ENCODE measurements at regions not wholly inside any gene's neighbourhood (a gene's known extent, or its start where the extent isn't known, plus 50 kb on each side); places are given as distances from the start of the nearest gene placed in this dataset.

GRCh38 chr3:177550667-177551066, 353.4 kb upstream of the TBL1XR1 start:
- no peak for DNase-seq

GRCh38 chr3:177551431-177551836, 354.2 kb upstream of the TBL1XR1 start:
- DNase-seq = no peak

DNA sequence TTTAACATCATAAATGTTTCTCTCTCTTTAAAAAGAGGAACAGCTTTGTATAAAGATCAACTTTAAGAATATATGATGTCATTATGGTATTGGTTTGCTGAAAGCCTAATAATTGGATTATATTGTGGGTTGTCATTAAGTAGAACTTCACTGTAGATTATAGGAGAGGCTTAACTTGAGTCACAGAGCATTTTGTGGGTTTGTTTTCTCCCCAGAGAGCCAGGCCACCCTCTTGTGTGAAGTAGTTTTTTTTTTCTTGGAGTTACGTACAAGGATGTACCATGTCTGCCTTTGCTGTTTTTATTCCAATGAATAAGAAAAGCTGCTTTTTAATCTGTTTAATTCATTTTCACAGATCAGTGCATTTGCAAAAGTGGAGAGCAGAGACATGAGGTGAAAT, 354.8 kb upstream of the TBL1XR1 start:
- peak in 1 of 2 experiments; percentile 56 for DNase-seq

DNA sequence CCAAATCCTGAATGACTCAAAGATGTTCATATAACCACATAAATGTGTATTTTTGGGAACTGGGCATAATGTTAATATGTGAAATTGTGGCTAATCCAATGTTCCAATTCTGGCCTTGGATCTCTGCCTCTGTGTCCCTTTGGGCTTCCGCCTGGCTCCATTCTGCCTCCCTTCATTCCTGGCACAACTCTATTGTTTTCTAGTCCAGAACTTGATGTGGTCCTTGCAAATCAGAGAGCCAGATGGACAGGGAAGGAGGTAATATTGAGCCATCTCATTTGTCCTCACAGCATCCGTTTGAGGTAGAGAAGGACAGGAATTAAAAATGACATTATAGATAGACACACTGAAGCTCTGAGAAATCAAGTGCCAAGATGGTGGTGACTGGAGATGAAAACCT, 355.7 kb upstream of the TBL1XR1 start:
- no peak for DNase-seq

DNA sequence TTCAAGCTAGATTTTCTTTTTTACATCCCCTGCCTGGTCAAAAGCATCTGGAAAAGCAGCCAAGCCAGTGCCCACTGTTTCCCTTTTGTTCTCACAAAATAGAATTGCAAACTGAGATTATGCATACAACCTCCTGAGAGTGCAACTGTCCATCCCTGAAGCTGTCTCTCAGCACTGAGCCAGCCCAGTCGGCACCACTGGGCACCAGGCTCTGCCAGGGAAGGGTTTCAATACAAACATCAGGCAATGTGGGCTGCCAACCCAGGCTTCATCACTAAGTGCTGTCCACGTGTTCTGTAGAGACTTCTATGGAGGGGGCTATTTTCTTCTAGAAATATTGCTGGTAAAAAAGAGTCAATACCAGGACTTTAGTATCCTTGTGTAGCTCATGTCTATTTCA, 356.3 kb upstream of the TBL1XR1 start:
- DNase-seq = no peak

DNA sequence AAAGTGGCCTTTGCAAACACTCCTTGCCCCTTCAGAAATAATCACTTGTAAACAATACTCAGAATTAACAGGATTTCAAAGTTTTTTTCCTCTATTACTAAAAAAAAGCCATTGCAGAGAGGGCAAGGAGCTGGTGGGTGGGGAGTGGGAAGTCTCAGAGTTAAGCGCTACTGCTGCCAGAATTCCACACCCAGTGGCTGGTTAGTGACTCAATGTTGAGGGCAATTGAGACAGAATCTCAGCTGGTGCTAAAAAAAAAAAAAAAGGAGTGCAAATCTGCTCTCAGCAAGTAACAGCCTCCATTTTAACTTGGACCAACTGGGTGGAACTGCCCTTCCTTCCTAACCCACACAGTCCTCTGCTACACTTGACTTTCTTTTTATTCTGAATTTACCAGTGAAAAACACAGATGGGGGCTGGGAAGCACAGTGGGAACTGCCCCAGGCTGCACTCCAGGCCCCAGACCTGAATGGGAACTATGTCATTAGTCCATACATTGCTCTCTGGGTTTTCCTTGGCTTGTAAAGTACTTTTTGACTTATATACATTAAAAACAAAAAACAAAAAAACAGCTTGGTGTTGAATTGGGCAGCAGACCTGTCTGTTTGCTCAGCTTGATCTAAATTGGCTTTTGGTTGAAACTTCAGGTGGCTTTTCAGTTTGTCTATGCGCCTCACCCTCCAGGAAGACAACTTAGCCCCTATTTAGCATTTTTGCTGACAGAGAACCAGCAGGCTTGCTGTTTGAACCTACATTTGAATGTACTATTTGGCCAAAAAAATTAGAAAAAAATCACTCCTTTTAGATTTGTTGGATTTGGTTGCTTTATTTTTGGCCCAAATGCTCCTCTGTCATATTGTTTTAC, 357.8 kb upstream of the TBL1XR1 start:
- no peak for DNase-seq

DNA sequence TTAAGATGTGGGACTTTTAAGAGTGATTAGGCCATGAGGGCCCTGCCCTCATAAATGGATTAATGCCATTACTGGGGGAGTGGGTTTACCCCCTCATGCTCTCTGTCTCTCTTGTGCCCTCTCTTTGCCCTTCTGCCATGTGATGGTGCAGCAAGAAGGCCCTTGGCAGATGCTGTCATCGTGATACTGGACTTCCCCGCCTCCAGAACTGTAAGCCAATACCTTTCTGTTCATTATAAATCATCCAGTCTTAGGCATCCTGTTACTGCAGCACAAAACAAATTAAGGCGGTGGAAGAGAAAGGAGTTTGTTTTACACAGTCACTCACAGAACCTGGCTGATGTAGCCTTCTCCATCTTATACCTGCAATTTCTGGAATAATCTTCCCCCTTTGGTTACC, 360.3 kb upstream of the TBL1XR1 start:
- DNase-seq = peak in 1 of 2 experiments; percentile 44

GRCh38 chr3:177561365-177561764, 364.1 kb upstream of the TBL1XR1 start:
- no peak for DNase-seq

DNA sequence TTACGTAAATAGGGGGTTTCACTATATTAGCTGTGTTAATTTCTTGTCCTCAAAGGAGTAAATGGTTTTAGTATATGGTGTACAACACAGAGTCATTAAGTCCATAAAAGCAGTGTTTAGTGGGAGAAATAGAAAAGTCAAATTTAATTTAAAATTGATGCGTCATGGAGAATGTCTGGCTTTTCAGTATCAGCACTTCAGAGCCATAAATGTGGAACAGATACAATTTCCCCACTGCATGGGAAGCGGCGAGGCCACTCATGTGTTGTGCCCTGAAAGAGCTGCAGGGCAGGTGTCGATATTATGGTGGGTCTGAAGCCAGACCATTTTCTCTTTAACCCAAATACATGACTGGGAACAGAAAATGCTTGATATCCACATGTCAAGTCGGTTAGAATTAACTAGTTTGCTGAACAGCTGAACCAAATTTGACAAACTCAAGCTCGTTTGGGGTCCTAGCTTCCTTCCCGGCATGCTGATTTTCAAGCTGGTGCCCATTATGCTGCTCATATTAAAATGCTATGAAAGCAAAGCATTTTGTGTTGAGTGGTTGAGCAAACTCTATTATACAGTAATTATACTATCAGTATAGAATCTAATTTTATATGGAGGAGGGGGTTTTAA, 364.6 kb upstream of the TBL1XR1 start:
- DNase-seq = no peak

GRCh38 chr3:177563243-177563780, 366.0 kb upstream of the TBL1XR1 start:
- no peak for DNase-seq

- no peak for DNase-seq
Measured at GRCh38 chr3:177563792-177564191, 366.5 kb upstream of the TBL1XR1 start.

DNA sequence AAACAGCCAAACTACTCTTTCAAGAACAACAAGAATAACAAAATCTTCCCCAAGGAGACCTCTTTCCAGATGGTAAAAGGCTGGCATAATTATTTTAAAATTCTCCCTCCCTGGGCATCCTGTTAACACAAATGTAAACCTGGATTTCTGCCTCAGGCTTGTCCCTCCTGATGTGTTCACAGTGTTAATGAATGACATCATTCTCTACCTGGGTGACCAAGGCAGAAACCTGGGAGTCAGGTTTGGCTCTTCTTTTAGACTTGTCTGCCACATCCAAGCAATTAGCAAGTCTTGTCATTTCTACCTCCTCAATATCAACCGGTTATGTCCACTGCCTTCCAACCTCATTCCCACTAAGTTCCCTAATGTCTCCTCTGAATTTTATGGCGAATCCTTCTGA, 368.7 kb upstream of the TBL1XR1 start:
- no peak for DNase-seq

- DNase-seq = no peak
Measured at GRCh38 chr3:177567833-177568232, 370.6 kb upstream of the TBL1XR1 start.

- no peak for DNase-seq
Measured at GRCh38 chr3:177569193-177569592, 371.9 kb upstream of the TBL1XR1 start.

- DNase-seq = peak; percentile 52 to 72
Measured at GRCh38 chr3:177569875-177570657, 372.8 kb upstream of the TBL1XR1 start.

- peak in 1 of 2 experiments; percentile 35 for DNase-seq
Measured at GRCh38 chr3:177571271-177571943, 374.1 kb upstream of the TBL1XR1 start.

GRCh38 chr3:177571944-177572315, 374.6 kb upstream of the TBL1XR1 start:
- DNase-seq = no peak

GRCh38 chr3:177574222-177574856, 377.1 kb upstream of the TBL1XR1 start:
- no peak for DNase-seq

DNA sequence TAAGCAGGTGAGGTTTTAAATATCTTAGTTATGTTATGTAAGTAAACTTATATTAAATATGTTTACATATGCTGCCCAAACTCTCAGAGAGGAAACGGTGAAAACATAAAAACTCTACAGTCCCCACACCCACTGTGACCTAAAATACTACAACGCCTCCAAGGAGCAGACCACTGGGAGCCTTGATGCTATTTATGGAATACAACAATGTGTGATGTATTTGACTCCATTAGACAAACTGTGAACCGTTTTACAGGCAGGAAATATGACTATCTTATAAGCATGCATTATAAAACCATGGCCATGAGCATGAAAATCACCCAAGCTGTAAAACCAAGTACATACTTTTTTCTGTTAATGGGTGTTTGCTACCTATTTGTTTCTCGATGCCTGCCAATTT, 379.5 kb upstream of the TBL1XR1 start:
- no peak for DNase-seq

DNA sequence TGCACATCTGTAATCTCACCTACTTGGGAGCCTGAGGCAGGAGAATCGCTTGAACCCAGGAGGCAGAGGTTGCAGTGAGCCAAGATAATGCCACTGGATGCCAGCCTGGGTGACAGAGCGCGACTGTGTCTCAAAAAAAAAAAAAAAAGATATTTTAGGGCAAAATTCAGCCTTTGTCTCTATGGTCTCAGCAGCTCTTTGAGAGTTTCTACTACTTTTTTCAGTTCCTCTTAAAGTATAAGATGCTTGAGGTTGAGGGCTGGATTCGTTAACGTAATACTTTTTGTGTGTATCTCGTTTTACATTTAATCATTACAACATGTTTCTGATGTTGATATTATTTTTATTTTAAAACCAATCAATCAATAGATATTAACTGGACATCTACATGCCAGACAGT, 381.2 kb upstream of the TBL1XR1 start:
- DNase-seq = no peak

DNA sequence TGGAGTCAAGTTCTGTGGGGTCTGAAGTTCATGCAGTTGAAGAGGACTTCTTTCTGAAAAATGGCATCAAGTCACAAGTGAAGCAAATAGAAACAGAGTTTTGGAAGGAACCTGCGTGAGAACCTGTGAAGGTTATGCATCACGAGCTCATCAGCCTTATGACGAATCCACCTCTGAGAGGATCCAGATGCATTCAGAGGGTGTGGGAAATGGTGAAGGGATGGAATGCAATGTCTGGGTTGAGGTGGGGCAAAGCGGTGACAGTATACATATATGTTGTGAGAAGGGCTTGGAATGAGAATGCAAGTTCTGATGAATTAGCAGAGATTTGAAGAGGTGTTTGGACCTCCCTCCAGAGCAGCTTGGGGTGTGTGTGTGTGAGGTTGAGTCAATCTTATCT, 382.1 kb upstream of the TBL1XR1 start:
- DNase-seq = no peak

DNA sequence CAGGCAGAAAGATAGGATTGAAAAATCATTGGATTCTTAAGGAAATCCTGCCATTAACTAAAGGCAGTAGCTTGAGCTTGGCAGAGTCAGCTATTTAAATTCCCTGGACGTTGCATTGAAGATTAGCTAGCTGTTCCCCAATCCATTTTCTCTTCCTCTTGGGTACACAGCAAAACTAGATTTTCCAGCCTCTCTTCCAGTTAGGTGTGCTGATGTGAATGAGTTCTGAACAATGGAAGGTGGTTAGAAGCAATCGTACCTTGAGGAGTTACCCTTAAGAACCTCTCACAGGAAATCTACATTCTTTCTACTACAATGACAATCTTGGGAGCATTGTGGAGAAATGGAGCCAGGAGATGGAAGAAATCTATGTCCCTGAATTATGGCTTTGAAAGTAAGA, 383.2 kb upstream of the TBL1XR1 start:
- no peak for DNase-seq
